Osteoblast (primary cell): ENCODE measurements at regions not wholly inside any gene's neighbourhood (a gene's known extent, or its start where the extent isn't known, plus 50 kb on each side); places are given as distances from the start of the nearest gene placed in this dataset.

ENCODE experiments used
- DNase-seq: peaks from one replicate; pipeline ENCODE4 v3.0.0; 2011; ENCODE audit warnings: low spot score, mixed read lengths; ENCODE audit not compliant: insufficient read length; ENCODE audit errors: missing footprints
- H2AFZ ChIP-seq: 2 replicates; pipeline ENCODE4 v1.6.0; 2011; ENCODE audit warnings: mild to moderate bottlenecking, low read length
- H3K27ac ChIP-seq: 2 replicates; pipeline ENCODE4 v1.5.1; 2011; ENCODE audit warnings: mild to moderate bottlenecking, low read depth, low read length, moderate library complexity
- H3K27me3 ChIP-seq: 2 replicates; pipeline ENCODE4 v1.6.0; 2012; ENCODE audit warnings: mild to moderate bottlenecking, control low read depth, inconsistent platforms, low read length, moderate library complexity; ENCODE audit not compliant: insufficient read depth
- H3K36me3 ChIP-seq: 2 replicates; pipeline ENCODE4 v1.5.1; 2011; ENCODE audit warnings: mild to moderate bottlenecking, low read length, control low read depth, moderate library complexity; ENCODE audit not compliant: insufficient read depth
- H3K4me1 ChIP-seq: 2 replicates; pipeline ENCODE4 v1.5.1; 2011; ENCODE audit warnings: mild to moderate bottlenecking, low read length, control low read depth, moderate library complexity; ENCODE audit not compliant: insufficient read depth
- H3K4me2 ChIP-seq: 2 replicates; pipeline ENCODE4 v1.6.0; 2011; ENCODE audit warnings: mild to moderate bottlenecking, low read length; ENCODE audit not compliant: insufficient read depth
- H3K4me3 ChIP-seq: fragments of 200-600 bp; sonication (generic); 3 replicates; pipeline ENCODE4 v1.5.1; 2012; ENCODE audit warnings: mild to moderate bottlenecking, low read length, inconsistent platforms; ENCODE audit not compliant: insufficient read depth
- H3K79me2 ChIP-seq: 2 replicates; pipeline ENCODE4 v1.6.0; 2012; ENCODE audit warnings: mild to moderate bottlenecking, low read length, control low read depth, inconsistent platforms; ENCODE audit not compliant: insufficient read depth
- H3K9me3 ChIP-seq: 2 replicates; pipeline ENCODE4 v1.5.1; 2011; ENCODE audit warnings: low read depth, low read length, control low read depth
- H4K20me1 ChIP-seq: 2 replicates; pipeline ENCODE4 v1.6.0; 2012; ENCODE audit warnings: mild to moderate bottlenecking, low read length, control low read depth; ENCODE audit not compliant: insufficient read depth
- TF ChIP-seq, protein P1 (sequence below): IDR thresholded peaks from 2 replicates; pipeline ENCODE4 v1.5.1; 2011; ENCODE audit warnings: mild to moderate bottlenecking, low read depth, low read length, moderate library complexity; ENCODE audit errors: extremely low read depth

GRCh38 chr2:56540467-56540866 is 356.7 kb downstream of the CCDC85A start:
- H3K9me3 ChIP-seq: no peaks in the 10 kb centered on the region
- H3K36me3 ChIP-seq: no peaks in the 10 kb centered on the region
- H3K4me3 ChIP-seq: no peak overlapping the region
- no peak for DNase-seq
- H3K4me1 ChIP-seq: no peaks in the 10 kb centered on the region
- TF ChIP-seq, protein P1, sequence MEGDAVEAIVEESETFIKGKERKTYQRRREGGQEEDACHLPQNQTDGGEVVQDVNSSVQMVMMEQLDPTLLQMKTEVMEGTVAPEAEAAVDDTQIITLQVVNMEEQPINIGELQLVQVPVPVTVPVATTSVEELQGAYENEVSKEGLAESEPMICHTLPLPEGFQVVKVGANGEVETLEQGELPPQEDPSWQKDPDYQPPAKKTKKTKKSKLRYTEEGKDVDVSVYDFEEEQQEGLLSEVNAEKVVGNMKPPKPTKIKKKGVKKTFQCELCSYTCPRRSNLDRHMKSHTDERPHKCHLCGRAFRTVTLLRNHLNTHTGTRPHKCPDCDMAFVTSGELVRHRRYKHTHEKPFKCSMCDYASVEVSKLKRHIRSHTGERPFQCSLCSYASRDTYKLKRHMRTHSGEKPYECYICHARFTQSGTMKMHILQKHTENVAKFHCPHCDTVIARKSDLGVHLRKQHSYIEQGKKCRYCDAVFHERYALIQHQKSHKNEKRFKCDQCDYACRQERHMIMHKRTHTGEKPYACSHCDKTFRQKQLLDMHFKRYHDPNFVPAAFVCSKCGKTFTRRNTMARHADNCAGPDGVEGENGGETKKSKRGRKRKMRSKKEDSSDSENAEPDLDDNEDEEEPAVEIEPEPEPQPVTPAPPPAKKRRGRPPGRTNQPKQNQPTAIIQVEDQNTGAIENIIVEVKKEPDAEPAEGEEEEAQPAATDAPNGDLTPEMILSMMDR: no peak
- no peaks in the 10 kb centered on the region for H3K27me3 ChIP-seq
- no peaks in the 10 kb centered on the region for H3K79me2 ChIP-seq
- H3K27ac ChIP-seq: no peak overlapping the region
- no peak overlapping the region for H3K4me2 ChIP-seq
- no peaks in the 10 kb centered on the region for H4K20me1 ChIP-seq
- H2AFZ ChIP-seq: no peak overlapping the region

GRCh38 chr2:56540916-56541315 is 357.1 kb downstream of the CCDC85A start:
- Histone ChIP-seq H3K4me2 (no peak overlapping the region), H3K4me1 (no peaks in the 10 kb centered on the region), H3K27ac (no peak overlapping the region), H4K20me1 (no peaks in the 10 kb centered on the region), H3K27me3 (no peaks in the 10 kb centered on the region), H3K36me3 (no peaks in the 10 kb centered on the region), H3K79me2 (no peaks in the 10 kb centered on the region), H2AFZ (no peak overlapping the region), H3K4me3 (no peak overlapping the region), H3K9me3 (no peaks in the 10 kb centered on the region)
- DNase-seq: no peak
- TF ChIP-seq, protein P1: no peak

GRCh38 chr2:56542213-56542612 is 358.4 kb downstream of the CCDC85A start:
- Histone ChIP-seq H3K4me1 (no peaks in the 10 kb centered on the region), H3K79me2 (no peaks in the 10 kb centered on the region), H3K9me3 (no peaks in the 10 kb centered on the region), H3K4me3 (no peak overlapping the region), H3K27ac (no peak overlapping the region), H2AFZ (no peak overlapping the region), H3K36me3 (no peaks in the 10 kb centered on the region), H4K20me1 (no peaks in the 10 kb centered on the region), H3K27me3 (no peaks in the 10 kb centered on the region), H3K4me2 (no peak overlapping the region)
- TF ChIP-seq, protein P1: no peak
- no peak for DNase-seq

DNA sequence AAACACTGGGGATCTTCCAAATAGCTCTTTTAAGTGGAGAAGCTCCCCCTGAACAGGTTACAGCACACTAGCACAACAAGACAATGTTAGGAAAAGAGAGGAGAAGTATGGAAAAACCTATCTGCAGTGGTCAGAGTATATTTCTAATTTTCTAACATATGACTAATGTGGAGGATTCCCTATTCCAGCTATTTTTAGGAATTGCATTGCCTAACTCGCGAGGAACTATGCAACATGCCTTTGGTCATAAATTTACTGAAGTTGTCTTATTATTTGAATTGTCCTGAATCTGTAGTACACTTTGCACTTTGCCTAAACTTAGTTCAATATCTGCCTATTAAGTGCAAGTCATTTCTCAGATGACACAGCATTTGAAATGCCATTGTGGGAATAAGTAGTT is 381.4 kb downstream of the CCDC85A start:
- no peak for DNase-seq
- H3K4me3 ChIP-seq: no peak overlapping the region
- H3K4me1 ChIP-seq: no peaks in the 10 kb centered on the region
- no peaks in the 10 kb centered on the region for H4K20me1 ChIP-seq
- H3K79me2 ChIP-seq: no peaks in the 10 kb centered on the region
- no peak overlapping the region for H3K4me2 ChIP-seq
- H3K9me3 ChIP-seq: no peaks in the 10 kb centered on the region
- no peaks in the 10 kb centered on the region for H3K27me3 ChIP-seq
- H2AFZ ChIP-seq: no peak overlapping the region
- TF ChIP-seq, protein P1: no peak
- H3K36me3 ChIP-seq: no peaks in the 10 kb centered on the region
- no peak overlapping the region for H3K27ac ChIP-seq
